ENCODE measurements at regions not wholly inside any gene's neighbourhood (a gene's known extent, or its start where the extent isn't known, plus 50 kb on each side); places are given as distances from the start of the nearest gene placed in this dataset.

- DNase-seq = peak; percentile 90
Observed at GRCh38 chr3:194769020-194769643, 83.4 kb downstream of the FAM43A start.

DNA sequence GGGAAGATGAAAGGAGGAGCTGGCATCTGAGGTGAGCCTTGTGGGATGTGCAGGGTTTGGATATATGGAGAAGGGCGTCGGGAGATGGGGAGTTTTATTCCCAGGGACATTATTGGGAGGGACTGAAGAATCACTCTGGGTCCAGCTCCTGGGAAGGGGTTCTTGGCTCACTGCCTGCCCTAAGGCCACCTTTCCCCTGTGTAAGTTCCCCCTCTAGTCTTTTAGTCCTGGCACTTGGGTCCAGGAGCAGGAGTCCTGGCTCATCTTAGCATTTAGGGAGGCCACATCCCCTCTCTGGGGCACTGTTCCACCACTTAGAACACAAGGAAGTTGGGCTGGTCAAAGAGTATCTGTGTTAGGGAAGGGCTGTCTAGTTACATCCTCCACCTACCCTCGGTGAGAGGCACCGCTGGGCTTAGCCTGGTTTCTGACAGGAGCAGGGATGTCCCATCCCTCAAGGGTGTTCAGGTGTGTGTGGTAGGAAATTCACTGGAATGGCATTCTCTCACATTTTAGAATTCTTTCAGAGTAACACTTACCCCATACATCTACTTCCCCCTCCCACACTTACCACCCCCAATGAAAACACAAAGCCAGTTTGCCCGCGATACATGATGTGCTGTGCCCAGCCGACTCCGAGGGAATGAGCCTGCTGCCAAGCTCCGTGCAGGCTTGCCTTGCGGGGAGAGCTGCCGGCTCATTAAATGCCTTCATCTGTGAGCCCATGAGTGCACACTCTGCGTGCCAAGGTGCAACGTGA is 86.7 kb downstream of the FAM43A start:
- no peak for DNase-seq

DNA sequence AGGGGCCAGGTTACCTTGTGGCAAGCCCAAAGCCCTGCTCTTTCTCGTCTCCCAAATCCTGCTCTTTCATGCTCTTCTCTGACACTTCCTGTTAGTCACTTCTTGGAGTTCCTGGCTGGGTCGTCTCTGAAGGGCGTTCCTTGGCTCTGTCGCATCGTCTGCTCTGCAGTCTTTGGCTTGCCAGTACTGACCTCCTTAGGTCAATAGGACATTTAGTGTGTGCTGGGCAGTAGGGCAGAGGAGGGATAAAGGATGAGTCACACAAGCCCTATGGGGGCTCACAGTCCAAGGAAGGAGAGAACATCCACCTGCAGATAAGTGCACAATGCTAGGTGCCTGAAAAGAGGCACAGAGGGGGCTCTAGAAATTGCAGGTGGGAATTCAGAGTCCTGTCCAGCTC is 87.5 kb downstream of the FAM43A start:
- DNase-seq = no peak

- no peak for DNase-seq
Observed at GRCh38 chr3:194773771-194774455, 88.2 kb downstream of the FAM43A start.

- no peak for DNase-seq
Observed at GRCh38 chr3:194775266-194775665, 89.6 kb downstream of the FAM43A start.

GRCh38 chr3:194775731-194776130 is 90.0 kb downstream of the FAM43A start:
- no peak for DNase-seq

DNA sequence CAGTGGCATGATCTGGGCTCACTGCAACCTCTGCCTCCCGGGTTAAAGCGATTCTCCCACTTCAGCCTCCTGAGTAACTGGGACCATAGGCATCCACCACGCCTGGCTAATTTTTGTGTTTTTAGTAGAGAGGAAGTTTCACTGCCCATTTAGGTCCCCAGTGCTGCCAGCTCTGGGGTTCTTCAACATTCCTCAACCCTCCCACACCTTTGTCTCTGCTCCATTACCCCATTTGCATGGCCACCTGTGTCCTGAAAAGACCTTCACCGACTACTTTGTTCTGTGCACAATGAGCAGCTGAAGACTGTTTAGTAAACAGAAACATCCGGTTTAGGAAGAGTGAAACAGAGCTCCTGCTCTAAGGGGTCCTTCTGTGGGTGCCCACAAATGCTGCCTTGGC is 92.0 kb downstream of the FAM43A start:
- DNase-seq = no peak

GRCh38 chr3:194779729-194780224 is 94.1 kb downstream of the FAM43A start:
- DNase-seq = no peak

DNA sequence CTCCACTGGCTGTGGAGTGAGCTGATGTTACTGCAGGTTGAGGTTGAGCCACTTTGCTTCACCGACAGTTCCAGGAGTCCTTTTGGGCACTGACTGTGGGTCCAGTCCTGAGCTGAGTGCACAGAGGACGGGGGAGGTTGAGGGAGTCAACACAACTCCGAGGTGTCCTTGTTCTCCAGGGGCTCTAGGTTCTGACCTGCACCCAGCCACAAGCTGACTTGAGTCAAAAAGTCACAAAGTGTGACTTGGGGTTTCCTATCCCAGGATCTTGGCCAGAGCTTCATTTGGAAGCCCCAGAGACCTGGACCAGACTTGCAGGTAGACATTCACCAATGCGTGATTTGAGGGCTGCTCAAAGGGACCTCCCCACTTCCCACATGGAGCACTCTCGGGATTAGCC is 95.0 kb downstream of the FAM43A start:
- no peak for DNase-seq

GRCh38 chr3:194781617-194782016 is 95.9 kb downstream of the FAM43A start:
- no peak for DNase-seq

DNA sequence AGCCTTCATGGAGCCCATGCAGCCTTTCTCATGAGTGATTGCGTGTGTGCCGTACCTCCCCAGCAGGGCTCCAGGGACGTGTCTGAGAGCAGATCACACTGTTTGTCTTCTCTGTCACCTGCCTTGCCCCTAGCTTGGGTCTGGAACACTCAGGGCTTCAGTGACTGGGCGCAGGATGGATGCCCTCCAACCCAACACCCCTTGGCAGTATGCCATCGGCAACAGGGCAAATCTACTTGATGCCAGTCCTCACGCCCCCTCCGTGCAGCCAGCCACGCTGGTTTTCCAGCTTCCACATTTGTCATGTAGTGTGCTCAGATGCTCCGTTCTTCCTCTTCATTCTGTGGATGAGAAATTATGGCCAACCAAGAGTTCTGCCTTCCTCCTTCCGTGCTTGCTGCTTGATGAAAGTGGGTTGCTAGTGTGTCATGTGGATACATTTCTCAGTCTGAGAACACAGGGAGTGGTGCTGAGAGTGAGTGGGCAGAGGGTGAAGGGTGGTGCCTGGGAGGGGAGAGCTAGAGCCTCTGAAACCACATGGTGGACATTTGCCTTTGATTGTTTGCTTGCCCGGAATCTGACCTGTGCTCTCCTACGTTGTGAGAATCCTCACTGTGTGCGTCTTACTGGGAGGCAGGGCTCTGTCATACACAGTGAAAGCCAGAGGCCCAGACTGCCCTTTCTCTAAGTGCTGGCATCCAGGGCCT is 97.2 kb downstream of the FAM43A start:
- DNase-seq = no peak

DNA sequence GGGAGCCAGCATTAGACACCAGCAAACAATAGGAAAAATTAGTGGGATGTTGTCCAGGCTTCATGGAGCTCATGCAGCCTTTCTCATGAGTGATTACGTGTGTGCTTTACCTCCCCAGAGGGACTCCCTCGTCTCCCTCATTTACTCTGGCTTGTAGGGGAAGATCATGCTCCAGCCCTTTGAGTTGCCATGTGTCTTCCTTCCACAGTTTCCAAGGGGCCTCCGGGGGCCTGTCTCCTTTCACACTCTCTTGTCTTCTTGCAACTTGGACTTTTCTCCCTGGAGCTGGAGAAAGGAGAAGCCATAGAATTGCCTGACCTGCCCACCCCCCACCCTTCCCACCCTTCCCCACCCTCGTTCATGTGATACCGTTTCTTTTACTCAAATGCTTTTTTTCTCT is 98.7 kb downstream of the FAM43A start:
- DNase-seq = no peak

- DNase-seq = no peak
Observed at GRCh38 chr3:194785315-194785714, 99.6 kb downstream of the FAM43A start.

DNA sequence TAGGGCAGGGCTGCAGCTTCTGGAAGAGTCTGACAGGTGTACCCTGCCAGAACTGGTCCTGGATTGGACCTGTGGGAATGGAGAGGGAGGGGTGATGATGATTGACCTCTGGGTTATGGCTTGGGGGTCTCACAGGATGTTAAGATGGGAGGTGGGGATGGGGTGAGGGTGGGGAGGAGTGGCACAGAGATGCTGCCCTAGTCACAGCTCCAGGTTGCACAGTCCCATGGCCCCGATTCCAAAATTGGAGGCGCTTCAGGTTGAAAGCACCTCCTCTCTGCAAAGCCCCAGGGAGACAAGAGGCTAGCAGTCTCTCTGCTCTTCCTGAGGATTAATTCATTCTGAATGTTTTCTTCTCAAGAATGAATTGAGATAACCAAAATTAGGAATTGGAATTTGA is 101.4 kb downstream of the FAM43A start:
- no peak for DNase-seq

DNA sequence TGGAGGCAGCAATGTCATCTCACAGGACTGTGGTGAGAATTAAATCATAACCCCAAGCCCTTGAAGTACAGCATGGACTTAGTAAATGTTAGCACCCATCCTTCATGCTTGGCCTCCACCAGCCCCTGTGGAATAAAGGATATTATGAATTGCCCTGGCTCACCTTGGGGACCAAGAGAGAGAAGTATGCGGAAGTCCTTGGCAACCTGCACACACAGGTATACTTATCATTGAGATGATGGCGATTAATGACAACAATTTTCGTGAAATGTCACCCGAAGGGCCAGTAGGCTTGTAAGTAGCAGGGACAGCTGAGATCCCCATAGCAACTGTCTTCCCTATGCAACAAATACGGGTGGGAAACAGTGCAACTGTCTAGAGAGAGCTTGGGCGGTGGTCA is 102.0 kb downstream of the FAM43A start:
- DNase-seq = no peak

DNA sequence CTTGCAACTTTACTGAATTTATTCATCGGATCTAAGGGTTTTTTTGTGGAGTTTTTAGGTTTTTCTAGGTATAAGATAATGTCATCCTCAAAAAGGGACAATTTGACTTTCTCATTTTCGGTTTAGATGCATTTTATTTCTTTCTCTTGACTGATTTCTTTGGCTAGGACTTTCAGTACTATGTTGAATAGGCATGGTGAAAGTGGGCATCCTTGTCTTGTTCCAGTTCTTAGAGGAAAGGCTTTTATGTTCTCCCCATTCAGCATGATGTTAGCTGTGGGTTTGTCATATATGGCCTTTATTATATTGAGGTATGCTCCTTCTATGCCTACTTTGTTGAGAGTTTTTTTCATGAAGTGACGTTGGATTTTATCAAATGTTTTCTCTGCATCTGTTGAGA is 106.7 kb downstream of the FAM43A start:
- DNase-seq = no peak

DNA sequence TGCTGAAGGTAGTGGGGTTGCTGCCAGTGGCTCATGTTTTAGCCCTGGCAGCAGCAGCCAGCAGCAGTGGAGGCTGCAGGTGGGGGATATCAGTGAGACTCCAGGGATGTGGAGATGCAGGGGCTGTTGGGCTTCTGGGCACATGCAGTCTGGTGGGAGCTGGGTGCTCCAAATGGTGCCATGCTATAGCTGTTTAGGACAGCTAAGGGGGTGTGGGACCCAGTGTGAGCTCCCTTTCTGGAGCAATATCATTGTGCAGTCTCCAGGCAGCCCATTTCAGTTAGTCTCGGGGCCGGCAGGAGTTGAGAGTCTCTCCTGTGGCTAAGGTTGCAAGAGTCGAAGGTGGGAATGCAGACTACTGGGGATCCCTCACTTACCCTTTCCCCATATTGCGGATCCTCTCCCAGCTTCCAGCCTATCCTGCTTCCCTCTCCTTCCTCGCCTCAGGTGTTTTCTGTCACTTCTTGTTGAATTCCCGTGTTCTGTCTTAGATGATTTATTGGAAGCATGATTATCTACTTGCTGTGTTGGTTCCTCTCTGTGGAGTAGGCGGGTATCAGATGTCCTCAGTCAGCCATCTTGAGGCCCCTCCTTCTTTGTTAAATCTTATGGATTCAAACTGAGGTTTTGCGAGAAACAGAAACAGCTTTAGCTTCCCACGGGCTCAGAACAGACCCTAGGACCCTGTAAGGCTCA is 112.0 kb downstream of the FAM43A start:
- no peak for DNase-seq

- DNase-seq = no peak
Observed at GRCh38 chr3:194798486-194798885, 112.8 kb downstream of the FAM43A start.

DNA sequence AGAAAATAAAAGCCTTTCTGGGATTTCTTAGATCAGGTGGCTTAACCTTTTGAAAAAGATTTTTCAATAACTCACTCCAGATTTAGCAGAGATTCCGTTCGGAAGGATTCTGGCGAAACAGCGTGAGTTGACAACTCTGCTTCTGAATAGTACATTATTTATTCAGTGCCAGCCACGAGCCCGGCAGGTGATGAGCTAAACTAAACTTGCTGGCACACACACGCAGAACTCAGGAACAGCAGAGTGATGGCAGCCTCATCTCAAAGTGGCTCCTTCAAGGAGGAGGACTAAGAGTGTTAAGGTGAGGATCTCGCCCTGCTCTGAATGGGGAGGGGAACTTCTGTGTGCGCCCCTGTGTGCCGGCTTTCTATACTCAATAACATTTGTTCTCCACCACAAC is 114.3 kb downstream of the FAM43A start:
- DNase-seq = no peak

DNA sequence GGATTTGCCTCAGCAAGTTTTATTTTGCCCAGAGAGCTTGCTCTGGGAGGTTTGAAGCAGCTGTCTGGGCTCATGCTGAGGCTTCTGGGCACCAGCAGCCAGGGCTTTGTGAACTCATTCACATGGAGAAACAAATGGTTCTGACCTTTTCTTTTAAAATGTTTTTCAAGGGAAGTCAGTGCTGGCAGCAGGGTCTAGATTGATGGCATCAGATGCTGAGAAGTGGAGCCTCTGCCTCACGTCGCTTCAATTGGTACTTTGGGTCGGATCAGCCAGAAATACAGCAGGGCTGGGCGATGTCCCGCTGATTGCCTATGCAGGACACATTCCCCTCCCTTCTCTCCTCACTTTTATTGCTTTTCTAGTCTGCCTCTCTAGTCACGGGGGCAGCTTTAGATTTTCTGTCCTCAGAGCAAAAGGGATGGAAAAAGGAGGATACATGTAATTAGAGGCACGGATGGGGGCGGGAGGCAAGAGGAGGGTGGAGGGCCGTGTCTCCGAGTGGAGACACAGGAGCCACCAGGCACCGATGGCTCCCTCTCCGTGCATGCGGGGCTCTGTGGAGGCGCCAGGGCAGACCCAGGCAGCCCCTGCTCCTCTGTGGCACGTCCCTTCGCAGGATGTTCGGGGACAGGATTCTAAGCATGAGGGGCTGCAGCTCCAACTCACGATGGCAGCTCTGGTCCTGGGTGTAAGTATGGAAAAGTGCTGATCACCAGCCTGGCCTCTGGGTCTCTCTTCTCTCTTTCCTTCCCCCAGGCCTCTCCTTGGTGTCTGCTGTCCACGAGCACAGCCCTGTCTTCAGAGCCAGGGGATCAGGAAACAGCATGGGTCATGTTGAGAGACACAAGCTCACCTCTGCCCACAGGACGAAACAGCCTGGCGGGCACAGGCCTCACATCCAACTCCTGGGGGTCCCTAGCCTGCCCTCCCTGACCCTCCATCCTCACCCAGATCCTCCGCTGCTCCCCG is 116.1 kb downstream of the FAM43A start:
- no peak for DNase-seq

- no peak for DNase-seq
Observed at GRCh38 chr3:194804796-194805195, 119.1 kb downstream of the FAM43A start.

- DNase-seq = no peak
Observed at GRCh38 chr3:194805546-194805945, 119.9 kb downstream of the FAM43A start.

Measured in stimulated activated CD4-positive, alpha-beta T cell treated with anti-CD3 and anti-CD28 coated beads, Interleukin-4, amount 100 ng/mL, for 1 hour (primary cell).